IPS-20b (cell line): ENCODE measurements at regions not wholly inside any gene's neighbourhood (a gene's known extent, or its start where the extent isn't known, plus 50 kb on each side); places are given as distances from the start of the nearest gene placed in this dataset.
"Not testable (repeated sequence)": the region's sequence is repeated elsewhere in the genome, so short reads cannot be mapped to it uniquely, and the experiment has no call there.

Experiments
- H3K27ac ChIP-seq: one replicate; pipeline ENCODE4 v1.5.1; 2013; ENCODE audit warnings: low read length
- H3K27me3 ChIP-seq: 2 replicates; pipeline ENCODE4 v1.6.1; 2013; ENCODE audit warnings: mild to moderate bottlenecking, low read length, inconsistent platforms; ENCODE audit not compliant: insufficient read depth
- H3K36me3 ChIP-seq: 2 replicates; pipeline ENCODE4 v1.6.1; 2013; ENCODE audit warnings: low read depth, mild to moderate bottlenecking, inconsistent platforms, low read length, moderate library complexity; ENCODE audit not compliant: insufficient read depth
- H3K4me1 ChIP-seq: 2 replicates; pipeline ENCODE4 v1.6.1; 2013; ENCODE audit warnings: mild to moderate bottlenecking, control low read depth, inconsistent platforms, low read length, moderate library complexity; ENCODE audit not compliant: insufficient read depth
- H3K4me3 ChIP-seq: 2 replicates; pipeline ENCODE4 v1.5.1; 2013; ENCODE audit warnings: mild to moderate bottlenecking, low read length, inconsistent platforms
- H3K9ac ChIP-seq: 2 replicates; pipeline ENCODE4 v1.6.1; 2013; ENCODE audit warnings: low read depth, mild to moderate bottlenecking, inconsistent platforms, low read length, moderate library complexity
- H3K9me3 ChIP-seq: 2 replicates; pipeline ENCODE4 v1.6.1; 2013; ENCODE audit warnings: mild to moderate bottlenecking, low read depth, low read length, inconsistent platforms; ENCODE audit not compliant: insufficient read depth

GRCh38 chr2:78757191-78757590 is 268.3 kb upstream of the REG3G start:
- Histone ChIP-seq H3K9me3 (no peaks in the 10 kb centered on the region; the same call in 1 of the 2 replicates), H3K4me3 (no peak overlapping the region), H3K27ac (no peak overlapping the region), H3K27me3 (no peaks in the 10 kb centered on the region), H3K9ac (no peak overlapping the region), H3K4me1 (peaks cover 13% of the 10 kb centered on the region), H3K36me3 (no peaks in the 10 kb centered on the region)

DNA sequence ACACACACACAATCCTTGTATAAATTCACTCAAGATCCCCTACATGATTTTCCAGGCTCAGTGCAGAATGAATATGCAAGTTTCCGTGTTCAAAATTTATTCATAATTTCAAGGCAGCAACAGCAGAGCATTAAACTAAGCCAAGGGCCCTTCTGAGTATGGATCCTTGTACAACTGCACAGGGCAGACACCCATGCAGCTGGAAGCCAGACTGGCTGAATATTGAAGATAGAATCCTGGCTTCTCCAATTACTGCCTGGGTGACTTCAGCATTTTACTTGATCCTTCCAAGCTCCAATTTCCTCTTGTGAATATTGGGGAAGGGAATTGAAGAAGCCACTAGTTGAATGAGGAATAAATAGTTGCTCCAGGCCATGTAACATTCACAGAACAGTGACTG is 267.9 kb upstream of the REG3G start:
- no peak overlapping the region for H3K9ac ChIP-seq
- H3K4me1 ChIP-seq = peaks cover 13% of the 10 kb centered on the region
- H3K36me3 ChIP-seq = no peaks in the 10 kb centered on the region
- no peak overlapping the region for H3K27ac ChIP-seq
- H3K4me3 ChIP-seq = no peak overlapping the region
- no peaks in the 10 kb centered on the region for H3K27me3 ChIP-seq
- no peaks in the 10 kb centered on the region; the same call in 1 of the 2 replicates for H3K9me3 ChIP-seq

- H3K9me3 ChIP-seq, H3K9ac ChIP-seq, H3K27ac ChIP-seq, H3K27me3 ChIP-seq, H3K36me3 ChIP-seq, H3K4me3 ChIP-seq: not testable (repeated sequence)
- peaks cover 13% of the 10 kb centered on the region for H3K4me1 ChIP-seq
Measured at GRCh38 chr2:78758765-78759164, 266.7 kb upstream of the REG3G start.

GRCh38 chr2:78766459-78766858 is 259.0 kb upstream of the REG3G start:
- no peak overlapping the region for H3K27ac ChIP-seq
- 0 out of 2 replicates have a peak, but pooled peaks cover 9% of the 10 kb centered on the region for H3K4me1 ChIP-seq
- H3K9me3 ChIP-seq = no peaks in the 10 kb centered on the region; the same call in 1 of the 2 replicates
- no peak overlapping the region for H3K4me3 ChIP-seq
- H3K27me3 ChIP-seq = no peaks in the 10 kb centered on the region
- no peak overlapping the region for H3K9ac ChIP-seq
- no peaks in the 10 kb centered on the region for H3K36me3 ChIP-seq

GRCh38 chr2:78768016-78768415 is 257.5 kb upstream of the REG3G start:
- Histone ChIP-seq H3K4me1 (0 out of 2 replicates have a peak, but pooled peaks cover 9% of the 10 kb centered on the region), H3K9ac (no peak overlapping the region), H3K36me3 (no peaks in the 10 kb centered on the region), H3K27ac (no peak overlapping the region), H3K27me3 (no peaks in the 10 kb centered on the region), H3K9me3 (no peaks in the 10 kb centered on the region), H3K4me3 (no peak overlapping the region)

DNA sequence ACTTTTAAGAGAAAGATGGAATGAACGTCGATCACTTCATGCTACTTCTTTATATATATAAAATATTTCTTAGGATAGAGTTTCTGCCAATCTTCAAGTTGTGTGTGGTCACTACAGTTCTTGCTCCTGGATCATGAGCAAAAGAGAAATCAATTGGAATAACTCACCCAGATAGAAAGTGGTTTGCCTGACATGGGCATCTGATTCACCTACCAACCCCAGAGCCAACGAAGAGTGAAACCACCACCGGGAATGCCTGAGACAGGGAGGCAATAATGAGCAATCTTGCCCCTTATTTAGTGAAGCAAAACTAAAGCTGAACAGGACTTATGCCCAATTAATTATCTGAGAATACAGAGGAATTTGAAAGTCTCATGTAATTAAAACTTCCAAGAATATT is 250.2 kb upstream of the REG3G start:
- no peak overlapping the region for H3K27ac ChIP-seq
- no peaks in the 10 kb centered on the region for H3K4me1 ChIP-seq
- no peaks in the 10 kb centered on the region for H3K36me3 ChIP-seq
- 0 out of 2 replicates have a peak, but pooled peaks cover 3% of the 10 kb centered on the region for H3K9me3 ChIP-seq
- no peak overlapping the region for H3K9ac ChIP-seq
- H3K27me3 ChIP-seq = no peaks in the 10 kb centered on the region
- no peak overlapping the region for H3K4me3 ChIP-seq

DNA sequence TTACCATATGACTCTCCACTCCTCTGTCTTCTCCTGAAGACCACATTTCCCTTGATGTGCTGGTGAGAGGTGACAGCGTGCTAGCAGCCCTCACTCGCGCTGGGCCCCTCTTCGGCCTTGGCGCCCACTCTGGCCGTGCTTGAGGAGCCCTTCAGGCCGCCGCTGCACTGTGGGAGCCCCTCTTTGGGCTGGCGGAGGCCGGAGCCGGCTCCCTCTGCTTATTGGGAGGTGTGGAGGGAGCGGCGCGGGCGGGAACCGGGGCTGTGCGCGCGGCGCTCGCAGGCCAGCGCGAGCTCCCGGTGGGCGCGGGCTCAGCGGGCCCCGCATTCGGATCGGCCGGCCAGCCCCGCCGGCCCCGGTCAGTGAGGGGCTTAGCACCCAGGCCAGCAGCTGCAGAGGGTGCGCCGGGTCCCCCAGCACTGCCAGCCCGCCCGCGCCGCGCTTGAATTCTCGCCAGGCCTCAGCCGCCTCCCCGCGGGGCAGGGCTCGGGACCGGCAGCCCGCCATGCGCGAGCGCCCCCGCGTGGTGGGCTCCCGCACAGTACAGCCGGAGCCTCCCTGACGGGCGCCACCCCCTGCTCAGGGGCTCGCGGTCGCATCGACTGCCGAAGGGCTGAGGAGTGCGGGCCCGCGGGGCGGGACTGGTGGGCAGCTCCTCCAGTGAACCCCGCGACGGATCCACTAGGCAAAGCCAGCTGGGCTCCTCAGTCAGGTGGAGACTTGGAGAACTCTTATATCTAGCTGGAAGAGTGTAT is 246.6 kb upstream of the REG3G start:
- H3K4me1 ChIP-seq = no peaks in the 10 kb centered on the region
- H3K4me3 ChIP-seq = no peak overlapping the region
- H3K9me3 ChIP-seq = 0 out of 2 replicates have a peak, but pooled peaks cover 3% of the 10 kb centered on the region
- no peaks in the 10 kb centered on the region for H3K36me3 ChIP-seq
- H3K27ac ChIP-seq = no peak overlapping the region
- H3K27me3 ChIP-seq = no peaks in the 10 kb centered on the region
- H3K9ac ChIP-seq = no peak overlapping the region

- H3K27me3 ChIP-seq = no peaks in the 10 kb centered on the region
- no peak overlapping the region for H3K9ac ChIP-seq
- H3K36me3 ChIP-seq = no peaks in the 10 kb centered on the region
- no peak overlapping the region for H3K4me3 ChIP-seq
- no peaks in the 10 kb centered on the region for H3K4me1 ChIP-seq
- H3K27ac ChIP-seq = no peak overlapping the region
- 0 out of 2 replicates have a peak, but pooled peaks cover 3% of the 10 kb centered on the region for H3K9me3 ChIP-seq
Measured at GRCh38 chr2:78779761-78780160, 245.7 kb upstream of the REG3G start.

DNA sequence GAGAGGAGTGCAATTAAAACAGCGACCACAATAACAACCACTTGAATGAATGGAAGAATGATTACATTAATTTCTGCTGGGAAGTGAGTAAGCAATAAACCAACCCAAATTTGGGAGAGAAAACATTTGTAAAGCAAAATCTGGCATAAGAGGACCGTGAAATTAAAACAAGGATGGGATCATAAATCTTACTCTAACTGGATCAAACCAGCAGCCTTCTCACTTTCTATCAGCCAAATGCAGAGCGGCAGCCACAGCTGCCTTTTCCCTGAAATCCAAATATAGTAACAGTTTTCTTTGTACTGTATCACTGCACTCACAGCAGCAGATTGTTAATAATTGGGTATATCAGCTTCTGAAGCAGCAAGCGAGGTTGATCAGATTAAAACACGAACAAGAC is 245.2 kb upstream of the REG3G start:
- Histone ChIP-seq H3K27ac (no peak overlapping the region), H3K9ac (no peak overlapping the region), H3K36me3 (no peaks in the 10 kb centered on the region), H3K9me3 (0 out of 2 replicates have a peak, but pooled peaks cover 3% of the 10 kb centered on the region), H3K27me3 (no peaks in the 10 kb centered on the region), H3K4me1 (no peaks in the 10 kb centered on the region), H3K4me3 (no peak overlapping the region)

- no peak overlapping the region for H3K27ac ChIP-seq
- H3K9me3 ChIP-seq = 0 out of 2 replicates have a peak, but pooled peaks cover 3% of the 10 kb centered on the region
- H3K4me3 ChIP-seq = no peak overlapping the region
- H3K9ac ChIP-seq = no peak overlapping the region
- H3K4me1 ChIP-seq = no peaks in the 10 kb centered on the region
- no peaks in the 10 kb centered on the region for H3K27me3 ChIP-seq
- no peaks in the 10 kb centered on the region for H3K36me3 ChIP-seq
Measured at GRCh38 chr2:78780864-78781583, 244.5 kb upstream of the REG3G start.

DNA sequence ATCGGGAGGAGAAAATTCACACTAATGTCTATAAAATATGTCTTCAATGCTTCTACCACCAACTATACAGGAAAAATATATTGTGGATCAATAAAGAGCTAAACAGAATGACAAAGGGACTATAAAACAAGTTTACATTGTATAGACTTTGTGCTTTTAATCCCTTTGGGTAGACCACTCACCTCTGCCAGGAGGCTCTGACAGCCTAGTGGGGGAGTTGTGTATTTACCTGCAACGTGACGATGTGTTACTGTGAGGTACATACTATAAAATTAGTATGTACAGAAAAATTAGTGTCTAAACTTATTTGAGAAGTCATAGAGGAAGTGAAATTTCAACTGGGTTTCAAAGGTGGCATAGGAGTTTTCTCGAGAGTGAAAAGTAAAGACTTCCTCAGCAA is 243.3 kb upstream of the REG3G start:
- H3K4me1 ChIP-seq = no peaks in the 10 kb centered on the region
- H3K9ac ChIP-seq = no peak overlapping the region
- H3K4me3 ChIP-seq = no peak overlapping the region
- H3K27me3 ChIP-seq = no peaks in the 10 kb centered on the region
- H3K27ac ChIP-seq = no peak overlapping the region
- H3K36me3 ChIP-seq = no peaks in the 10 kb centered on the region
- H3K9me3 ChIP-seq = 0 out of 2 replicates have a peak, but pooled peaks cover 3% of the 10 kb centered on the region
